ENCODE measurements at regions not wholly inside any gene's neighbourhood (a gene's known extent, or its start where the extent isn't known, plus 50 kb on each side); places are given as distances from the start of the nearest gene placed in this dataset.

DNA sequence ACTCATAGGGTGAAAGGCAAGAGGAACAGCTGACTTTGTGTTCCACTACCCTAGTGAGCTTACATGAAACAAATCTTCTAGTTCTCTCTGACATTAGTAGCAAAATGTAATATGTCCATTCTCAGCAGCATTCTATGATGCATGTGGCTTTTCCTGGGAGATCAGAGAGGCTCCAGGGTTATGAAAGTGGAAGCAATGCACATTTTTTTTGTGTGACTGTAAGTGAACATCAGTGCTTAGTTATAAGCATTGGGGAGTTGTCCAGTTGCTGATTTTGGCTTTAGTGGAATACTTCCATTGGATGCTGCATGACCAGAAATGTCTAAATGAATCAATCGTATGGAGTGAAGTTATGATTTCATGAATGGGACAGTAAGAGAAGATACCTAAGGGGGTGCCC lies 255.9 kb downstream of the FAT3 start:
- H3K27me3 ChIP-seq (ENCODE audit: control insufficient read depth in 5 of 5, insufficient read depth in 4 of 5, low read length in 5 of 5), result no peaks in the 10 kb centered on the region
- no peak overlapping the region for H3K4me3 ChIP-seq (ENCODE audit: low read depth in 1 of 5, low read length in 5 of 5)
- no peaks in the 10 kb centered on the region for H3K9me3 ChIP-seq (ENCODE audit: control insufficient read depth in 5 of 5, low read length in 5 of 5)
- H3K9ac ChIP-seq (ENCODE audit: low read length in 5 of 5), result no peak overlapping the region
- no peak overlapping the region for H3K27ac ChIP-seq (ENCODE audit: low read depth, low read length)
- no peaks in the 10 kb centered on the region for H3K36me3 ChIP-seq (ENCODE audit: control insufficient read depth in 5 of 5, insufficient read depth in 5 of 5, low read length in 5 of 5)
- no peaks in the 10 kb centered on the region for H3K4me1 ChIP-seq (ENCODE audit: control insufficient read depth in 5 of 5, insufficient read depth in 5 of 5, low read length in 5 of 5)

DNA sequence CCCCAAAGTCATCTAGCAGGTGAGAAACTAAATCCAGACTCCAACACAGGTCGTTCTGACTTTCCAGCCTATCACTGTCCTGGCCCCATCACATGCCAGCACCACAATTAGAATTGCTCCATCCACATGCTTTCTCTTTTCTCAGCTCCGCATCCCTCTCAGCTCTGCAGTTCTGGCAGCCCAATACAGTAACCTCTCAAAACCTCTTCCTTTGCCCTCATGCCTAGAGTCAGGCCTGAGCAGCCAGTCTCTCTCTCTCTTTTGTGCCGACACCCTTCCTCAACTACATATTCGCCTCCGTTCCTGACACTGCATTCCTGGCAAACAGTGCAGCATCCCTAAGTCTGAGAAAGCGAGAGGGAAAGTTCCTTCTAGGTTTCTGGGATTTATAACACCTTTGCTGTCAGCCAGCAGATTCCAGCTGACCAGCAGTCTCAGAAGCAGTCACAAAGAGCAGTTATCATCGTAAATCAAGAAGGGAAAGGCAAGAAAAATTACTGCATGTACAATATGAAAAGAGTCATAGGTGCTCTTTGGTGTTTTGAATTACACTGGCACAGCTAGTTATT lies 258.0 kb downstream of the FAT3 start:
- H3K9ac ChIP-seq (ENCODE audit: low read length in 5 of 5), result no peak overlapping the region
- H3K9me3 ChIP-seq (ENCODE audit: control insufficient read depth in 5 of 5, low read length in 5 of 5), result no peaks in the 10 kb centered on the region
- H3K27me3 ChIP-seq (ENCODE audit: control insufficient read depth in 5 of 5, insufficient read depth in 4 of 5, low read length in 5 of 5), result no peaks in the 10 kb centered on the region
- H3K4me1 ChIP-seq (ENCODE audit: control insufficient read depth in 5 of 5, insufficient read depth in 5 of 5, low read length in 5 of 5), result no peaks in the 10 kb centered on the region
- no peak overlapping the region for H3K27ac ChIP-seq (ENCODE audit: low read depth, low read length)
- H3K36me3 ChIP-seq (ENCODE audit: control insufficient read depth in 5 of 5, insufficient read depth in 5 of 5, low read length in 5 of 5), result no peaks in the 10 kb centered on the region
- no peak overlapping the region for H3K4me3 ChIP-seq (ENCODE audit: low read depth in 1 of 5, low read length in 5 of 5)

DNA sequence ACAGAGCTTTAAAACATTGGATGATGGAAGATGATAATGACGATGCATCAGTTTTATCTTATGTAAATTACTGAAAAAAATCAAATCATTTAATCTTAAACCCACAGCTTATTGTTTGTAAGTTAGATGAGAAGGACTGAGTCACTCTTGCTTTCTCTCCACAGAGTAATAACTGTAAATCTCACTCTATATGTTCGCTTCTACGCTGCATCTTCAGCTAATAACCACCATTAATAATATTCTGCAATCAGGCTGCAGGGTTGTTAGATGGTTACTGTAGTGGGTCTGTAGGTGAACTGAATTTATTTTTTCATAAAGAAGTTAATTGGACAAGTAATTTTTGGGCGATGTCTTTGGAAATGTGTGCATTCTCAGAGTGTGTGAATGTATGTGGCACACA lies 260.0 kb downstream of the FAT3 start:
- Histone ChIP-seq H3K4me3 (ENCODE audit: low read depth in 1 of 5, low read length in 5 of 5) (no peak overlapping the region), H3K4me1 (ENCODE audit: control insufficient read depth in 5 of 5, insufficient read depth in 5 of 5, low read length in 5 of 5) (no peaks in the 10 kb centered on the region), H3K27me3 (ENCODE audit: control insufficient read depth in 5 of 5, insufficient read depth in 4 of 5, low read length in 5 of 5) (peaks cover 0 to 3% (median 0%) of the 10 kb centered on the region in 5 donors), H3K27ac (ENCODE audit: low read depth, low read length) (no peak overlapping the region), H3K36me3 (ENCODE audit: control insufficient read depth in 5 of 5, insufficient read depth in 5 of 5, low read length in 5 of 5) (no peaks in the 10 kb centered on the region), H3K9ac (ENCODE audit: low read length in 5 of 5) (no peak overlapping the region), H3K9me3 (ENCODE audit: control insufficient read depth in 5 of 5, low read length in 5 of 5) (no peaks in the 10 kb centered on the region)

DNA sequence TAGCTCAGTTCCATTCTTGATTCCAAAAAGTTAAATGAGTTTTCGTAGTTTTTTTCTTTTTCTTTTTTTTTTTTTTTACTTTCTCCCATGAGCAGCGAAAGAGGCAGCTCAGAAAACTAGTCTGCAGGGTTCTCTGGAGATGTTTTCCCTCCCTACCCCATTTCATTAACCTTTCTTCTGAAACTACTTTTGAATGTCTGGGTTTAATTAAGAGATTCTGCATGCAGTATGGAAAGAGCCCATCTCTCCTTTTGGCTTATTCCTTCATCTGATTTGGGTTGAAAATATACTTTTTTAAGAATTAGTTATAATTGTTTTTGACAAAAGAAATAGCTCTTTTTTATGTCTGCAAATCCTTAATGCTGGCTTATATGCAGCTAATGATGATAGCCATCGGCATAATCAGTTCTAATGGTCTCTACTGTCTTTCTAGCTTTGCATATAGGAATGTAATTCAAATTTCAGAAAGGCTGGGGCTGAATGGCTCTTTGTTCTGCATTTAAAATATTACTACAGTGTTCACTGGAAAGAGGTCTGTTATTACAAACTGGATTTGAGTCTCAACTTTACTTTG lies 265.3 kb downstream of the FAT3 start:
- Histone ChIP-seq H3K36me3 (ENCODE audit: control insufficient read depth in 5 of 5, insufficient read depth in 5 of 5, low read length in 5 of 5) (no peaks in the 10 kb centered on the region), H3K27me3 (ENCODE audit: control insufficient read depth in 5 of 5, insufficient read depth in 4 of 5, low read length in 5 of 5) (peaks cover 0 to 3% (median 0%) of the 10 kb centered on the region in 5 donors), H3K9ac (ENCODE audit: low read length in 5 of 5) (no peak overlapping the region), H3K4me1 (ENCODE audit: control insufficient read depth in 5 of 5, insufficient read depth in 5 of 5, low read length in 5 of 5) (no peaks in the 10 kb centered on the region), H3K27ac (ENCODE audit: low read depth, low read length) (no peak overlapping the region), H3K4me3 (ENCODE audit: low read depth in 1 of 5, low read length in 5 of 5) (no peak overlapping the region), H3K9me3 (ENCODE audit: control insufficient read depth in 5 of 5, low read length in 5 of 5) (no peaks in the 10 kb centered on the region)

DNA sequence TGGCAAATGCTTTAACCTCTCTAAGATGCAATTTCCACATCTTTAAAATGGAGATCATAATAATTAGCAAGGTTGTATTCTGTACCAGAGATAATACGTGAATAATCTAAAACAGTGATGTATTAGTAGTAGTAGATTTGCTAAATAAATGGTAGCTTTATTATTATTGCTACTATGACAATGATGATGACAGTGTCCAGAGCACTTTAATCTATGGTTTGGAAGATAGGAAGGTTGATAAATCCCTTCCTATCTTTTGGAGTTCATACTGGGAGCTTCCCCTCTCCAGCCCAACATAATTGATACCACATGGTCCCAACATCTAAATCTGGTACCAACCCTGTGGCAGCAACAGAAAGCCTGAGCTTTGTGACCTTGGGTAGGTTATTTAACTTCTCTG lies 267.8 kb downstream of the FAT3 start:
- H3K9me3 ChIP-seq (ENCODE audit: control insufficient read depth in 5 of 5, low read length in 5 of 5), result no peaks in the 10 kb centered on the region
- peaks cover 0 to 6% (median 0%) of the 10 kb centered on the region in 5 donors for H3K27me3 ChIP-seq (ENCODE audit: control insufficient read depth in 5 of 5, insufficient read depth in 4 of 5, low read length in 5 of 5)
- no peaks in the 10 kb centered on the region for H3K36me3 ChIP-seq (ENCODE audit: control insufficient read depth in 5 of 5, insufficient read depth in 5 of 5, low read length in 5 of 5)
- no peak overlapping the region for H3K9ac ChIP-seq (ENCODE audit: low read length in 5 of 5)
- H3K4me1 ChIP-seq (ENCODE audit: control insufficient read depth in 5 of 5, insufficient read depth in 5 of 5, low read length in 5 of 5), result no peaks in the 10 kb centered on the region
- H3K4me3 ChIP-seq (ENCODE audit: low read depth in 1 of 5, low read length in 5 of 5), result no peak overlapping the region
- no peak overlapping the region for H3K27ac ChIP-seq (ENCODE audit: low read depth, low read length)

DNA sequence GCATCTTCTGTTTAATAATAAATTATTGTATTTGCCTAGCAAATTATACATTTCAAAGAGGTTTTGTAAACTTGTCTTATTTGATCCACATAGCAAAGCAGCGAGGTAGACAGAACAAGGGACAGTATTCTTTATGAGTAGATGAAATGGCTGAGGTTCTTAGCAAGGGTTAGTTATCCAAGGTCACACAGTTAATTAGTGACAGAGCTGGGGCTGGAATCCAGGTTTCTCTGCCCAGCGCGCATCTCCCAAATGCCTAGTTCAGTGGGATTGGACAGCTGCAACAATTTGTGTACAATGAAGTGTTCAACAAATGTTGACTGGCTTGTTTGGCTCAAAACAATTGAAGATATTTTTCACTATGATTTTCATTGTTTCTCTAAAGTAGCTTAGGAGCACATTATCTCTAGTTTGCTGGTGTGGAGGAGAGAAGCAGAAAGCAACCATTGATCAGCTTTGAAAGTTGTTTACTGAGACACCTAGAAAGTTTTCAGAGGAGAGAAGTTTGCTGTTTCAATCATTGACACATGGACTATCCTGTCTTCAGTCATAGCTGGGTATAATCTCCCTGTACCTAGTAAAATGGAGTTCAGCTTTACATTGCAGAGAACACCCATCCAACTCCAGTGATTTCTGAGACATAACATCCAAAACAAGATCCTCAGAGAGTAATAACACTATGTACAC lies 270.6 kb downstream of the FAT3 start:
- Histone ChIP-seq H3K9me3 (ENCODE audit: control insufficient read depth in 5 of 5, low read length in 5 of 5) (no peaks in the 10 kb centered on the region), H3K36me3 (ENCODE audit: control insufficient read depth in 5 of 5, insufficient read depth in 5 of 5, low read length in 5 of 5) (no peaks in the 10 kb centered on the region), H3K27me3 (ENCODE audit: control insufficient read depth in 5 of 5, insufficient read depth in 4 of 5, low read length in 5 of 5) (peaks cover 0 to 3% (median 0%) of the 10 kb centered on the region in 5 donors), H3K4me1 (ENCODE audit: control insufficient read depth in 5 of 5, insufficient read depth in 5 of 5, low read length in 5 of 5) (no peaks in the 10 kb centered on the region), H3K9ac (ENCODE audit: low read length in 5 of 5) (no peak overlapping the region), H3K4me3 (ENCODE audit: low read depth in 1 of 5, low read length in 5 of 5) (no peak overlapping the region), H3K27ac (ENCODE audit: low read depth, low read length) (no peak overlapping the region)

DNA sequence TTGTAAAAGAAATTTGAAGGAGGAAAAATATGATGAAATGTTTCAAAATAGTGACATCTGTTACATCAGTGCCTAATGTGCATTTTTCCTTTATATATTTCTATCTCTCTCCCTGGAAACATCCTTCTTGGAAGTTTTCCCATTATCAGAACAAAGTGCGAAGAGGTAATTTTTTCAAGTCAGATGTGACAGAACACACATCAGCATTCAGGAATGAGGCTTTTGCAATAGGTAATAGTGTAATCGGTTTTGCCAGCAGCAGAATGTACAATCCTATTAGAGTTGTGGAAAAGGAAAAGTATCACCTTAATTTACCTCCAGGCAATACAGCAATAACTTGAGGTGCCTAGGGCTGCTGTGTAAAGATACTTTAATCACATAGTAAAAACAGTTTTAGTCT lies 275.8 kb downstream of the FAT3 start:
- Histone ChIP-seq H3K36me3 (ENCODE audit: control insufficient read depth in 5 of 5, insufficient read depth in 5 of 5, low read length in 5 of 5) (no peaks in the 10 kb centered on the region), H3K9ac (ENCODE audit: low read length in 5 of 5) (no peak overlapping the region), H3K27me3 (ENCODE audit: control insufficient read depth in 5 of 5, insufficient read depth in 4 of 5, low read length in 5 of 5) (peaks cover 0 to 3% (median 0%) of the 10 kb centered on the region in 5 donors), H3K4me1 (ENCODE audit: control insufficient read depth in 5 of 5, insufficient read depth in 5 of 5, low read length in 5 of 5) (no peaks in the 10 kb centered on the region), H3K4me3 (ENCODE audit: low read depth in 1 of 5, low read length in 5 of 5) (no peak overlapping the region), H3K27ac (ENCODE audit: low read depth, low read length) (no peak overlapping the region), H3K9me3 (ENCODE audit: control insufficient read depth in 5 of 5, low read length in 5 of 5) (no peaks in the 10 kb centered on the region)

DNA sequence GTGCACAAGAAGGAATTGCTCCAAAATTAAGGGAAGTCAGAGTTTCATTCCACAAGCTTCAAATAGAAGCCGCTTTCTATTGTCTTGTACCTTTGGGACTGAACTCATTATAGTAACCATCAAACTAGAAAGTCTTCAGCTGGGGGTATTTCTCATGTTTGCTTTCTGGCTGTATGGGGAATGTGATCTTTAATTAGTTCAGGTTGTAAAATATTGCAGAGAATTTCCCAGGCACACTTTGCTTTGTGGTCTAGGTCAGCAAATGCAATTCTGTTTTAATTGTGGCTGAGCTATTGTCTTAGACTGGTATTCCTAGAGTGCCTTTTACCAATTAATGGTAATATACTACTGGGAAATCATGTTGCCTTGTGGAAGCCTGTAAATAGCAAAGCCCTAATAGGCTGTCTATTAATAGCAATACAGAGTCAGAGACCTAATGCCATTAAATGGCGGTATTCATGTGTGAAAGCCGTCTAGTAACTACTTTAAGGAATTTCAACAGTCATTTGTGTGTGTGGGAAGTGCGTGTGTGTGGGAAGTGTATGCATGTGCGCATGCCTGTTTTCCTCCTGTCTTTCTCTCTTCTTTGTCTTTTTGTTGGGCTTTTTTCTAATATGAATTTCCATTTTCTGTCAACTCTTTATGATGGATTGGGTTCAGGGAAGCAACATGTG lies 276.6 kb downstream of the FAT3 start:
- peaks cover 0 to 3% (median 0%) of the 10 kb centered on the region in 5 donors for H3K27me3 ChIP-seq (ENCODE audit: control insufficient read depth in 5 of 5, insufficient read depth in 4 of 5, low read length in 5 of 5)
- no peaks in the 10 kb centered on the region for H3K9me3 ChIP-seq (ENCODE audit: control insufficient read depth in 5 of 5, low read length in 5 of 5)
- H3K4me3 ChIP-seq (ENCODE audit: low read depth in 1 of 5, low read length in 5 of 5), result no peak overlapping the region
- H3K27ac ChIP-seq (ENCODE audit: low read depth, low read length), result no peak overlapping the region
- H3K4me1 ChIP-seq (ENCODE audit: control insufficient read depth in 5 of 5, insufficient read depth in 5 of 5, low read length in 5 of 5), result no peaks in the 10 kb centered on the region
- H3K9ac ChIP-seq (ENCODE audit: low read length in 5 of 5), result no peak overlapping the region
- no peaks in the 10 kb centered on the region for H3K36me3 ChIP-seq (ENCODE audit: control insufficient read depth in 5 of 5, insufficient read depth in 5 of 5, low read length in 5 of 5)

DNA sequence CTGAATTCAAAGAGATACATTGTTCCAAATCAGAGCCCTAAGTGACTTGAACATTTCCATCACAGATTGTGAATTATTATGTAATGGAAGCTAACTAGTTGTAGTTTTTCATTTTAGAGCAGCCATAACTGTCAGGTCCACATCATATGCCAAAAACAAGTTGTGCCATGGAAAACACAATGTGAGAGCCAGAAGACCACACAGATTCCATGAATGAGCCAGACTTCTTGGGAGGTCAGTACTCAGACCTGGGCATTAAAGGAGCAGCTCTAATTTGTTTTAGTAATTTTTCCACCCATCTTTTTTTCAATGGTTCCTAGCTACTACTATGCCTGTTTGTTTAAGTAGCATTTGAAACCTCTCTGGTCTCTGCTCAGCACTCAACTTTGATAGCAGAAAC lies 279.4 kb downstream of the FAT3 start:
- Histone ChIP-seq H3K27ac (ENCODE audit: low read depth, low read length) (no peak overlapping the region), H3K9ac (ENCODE audit: low read length in 5 of 5) (no peak overlapping the region), H3K4me1 (ENCODE audit: control insufficient read depth in 5 of 5, insufficient read depth in 5 of 5, low read length in 5 of 5) (no peaks in the 10 kb centered on the region), H3K9me3 (ENCODE audit: control insufficient read depth in 5 of 5, low read length in 5 of 5) (no peaks in the 10 kb centered on the region), H3K36me3 (ENCODE audit: control insufficient read depth in 5 of 5, insufficient read depth in 5 of 5, low read length in 5 of 5) (no peaks in the 10 kb centered on the region), H3K27me3 (ENCODE audit: control insufficient read depth in 5 of 5, insufficient read depth in 4 of 5, low read length in 5 of 5) (no peaks in the 10 kb centered on the region), H3K4me3 (ENCODE audit: low read depth in 1 of 5, low read length in 5 of 5) (no peak overlapping the region)

DNA sequence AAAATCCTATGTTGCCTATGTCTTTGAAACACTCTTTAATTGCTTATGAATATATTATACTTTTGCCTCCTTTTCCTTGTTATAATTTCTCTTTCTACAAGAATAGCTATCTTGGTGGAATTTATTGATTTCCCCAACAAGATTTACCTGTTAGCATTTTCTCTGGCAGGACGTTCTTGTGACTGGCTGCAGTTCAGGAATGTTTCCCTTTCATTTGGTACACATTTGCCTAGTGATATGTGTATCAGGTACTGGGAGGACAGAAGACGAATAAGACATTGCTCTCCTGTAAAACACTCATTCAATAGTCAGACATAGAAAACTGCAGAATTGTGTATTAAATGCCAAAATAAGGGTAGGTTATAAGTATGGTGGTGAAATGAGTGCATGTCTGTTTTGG lies 279.9 kb downstream of the FAT3 start:
- no peaks in the 10 kb centered on the region for H3K9me3 ChIP-seq (ENCODE audit: control insufficient read depth in 5 of 5, low read length in 5 of 5)
- H3K36me3 ChIP-seq (ENCODE audit: control insufficient read depth in 5 of 5, insufficient read depth in 5 of 5, low read length in 5 of 5), result no peaks in the 10 kb centered on the region
- H3K27ac ChIP-seq (ENCODE audit: low read depth, low read length), result no peak overlapping the region
- H3K4me3 ChIP-seq (ENCODE audit: low read depth in 1 of 5, low read length in 5 of 5), result no peak overlapping the region
- no peak overlapping the region for H3K9ac ChIP-seq (ENCODE audit: low read length in 5 of 5)
- no peaks in the 10 kb centered on the region for H3K27me3 ChIP-seq (ENCODE audit: control insufficient read depth in 5 of 5, insufficient read depth in 4 of 5, low read length in 5 of 5)
- no peaks in the 10 kb centered on the region for H3K4me1 ChIP-seq (ENCODE audit: control insufficient read depth in 5 of 5, insufficient read depth in 5 of 5, low read length in 5 of 5)
